H1 (cell line): ENCODE measurements at regions not wholly inside any gene's neighbourhood (a gene's known extent, or its start where the extent isn't known, plus 50 kb on each side); places are given as distances from the start of the nearest gene placed in this dataset.

Experiments
- CTCF ChIA-PET: fragments of 300-600 bp; sonication (Branson Sonifier 250); formaldehyde crosslinking; loops from one replicate; lab custom pipeline; 2021; ENCODE audit not compliant: partially characterized antibody; lab: Charles Lee
- POLR2A ChIA-PET: fragments of 300-600 bp; sonication (Branson Sonifier 250); formaldehyde crosslinking; loops from one replicate; lab custom pipeline; 2021; ENCODE audit warnings: inconsistent platforms; ENCODE audit not compliant: partially characterized antibody; lab: Charles Lee
- DNase-seq, 2 experiments: peaks; one replicate each; pipeline versions ENCODE4 v3.0.0 to v3.0.0-alpha.2; 2010 to 2022; ENCODE audit warnings: low spot score in 2 of 2, low read depth in 1 of 2, mixed read lengths in 1 of 2
- FAIRE-seq: peaks from 2 replicates; lab custom pipeline; 2011; peaks lifted over from hg19 to GRCh38; lab: Jason Lieb, UNC
- H2AFZ ChIP-seq: 2 replicates; pipeline ENCODE4 v1.8.1; 2012; ENCODE audit warnings: low read length, inconsistent platforms
- H2AK5ac ChIP-seq: 2 replicates; pipeline ENCODE4 v1.6.1; 2013; ENCODE audit warnings: low read depth, low read length
- H2BK120ac ChIP-seq: replicated peaks from 2 replicates; pipeline ENCODE3; 2013; ENCODE audit warnings: low read depth, low read length, inconsistent platforms
- H2BK12ac ChIP-seq: 2 replicates; pipeline ENCODE4 v1.6.1; 2013; ENCODE audit warnings: low read depth, low read length
- H2BK15ac ChIP-seq: 2 replicates; pipeline ENCODE4 v1.6.1; 2013; ENCODE audit warnings: low read length
- H2BK20ac ChIP-seq: 2 replicates; pipeline ENCODE4 v1.6.1; 2013; ENCODE audit warnings: low read length
- H2BK5ac ChIP-seq: 2 replicates; pipeline ENCODE4 v1.6.1; 2013; ENCODE audit warnings: low read depth, low read length
- H3K14ac ChIP-seq: 2 replicates; pipeline ENCODE4 v1.6.1; 2013; ENCODE audit warnings: inconsistent platforms; ENCODE audit not compliant: insufficient read length
- H3K18ac ChIP-seq: 2 replicates; pipeline ENCODE4 v1.6.1; 2013; ENCODE audit warnings: low read length; ENCODE audit errors: extremely low read depth
- H3K23ac ChIP-seq: 2 replicates; pipeline ENCODE4 v1.6.1; 2013; ENCODE audit warnings: inconsistent platforms; ENCODE audit not compliant: insufficient read length
- H3K23me2 ChIP-seq: 2 replicates; pipeline ENCODE4 v1.6.1; 2013; ENCODE audit warnings: low read depth, low read length
- H3K27ac ChIP-seq: 2 replicates; pipeline ENCODE4 v1.6.1; 2011; ENCODE audit warnings: low read depth, low read length, inconsistent platforms
- H3K27me3 ChIP-seq, 4 experiments: replicated peaks in 1 of 4; 1 replicate in 1 of 4; 2 replicates in 3 of 4; pipeline versions ENCODE4 v1.6.1 to v1.8.1; 2011 to 2013; ENCODE audit warnings: low read length in 3 of 4, mild to moderate bottlenecking in 3 of 4, inconsistent platforms in 2 of 4, mixed read lengths in 2 of 4, moderate library complexity in 1 of 4; ENCODE audit not compliant: control insufficient read depth in 3 of 4, insufficient read depth in 3 of 4; ENCODE audit errors: extremely low read depth in 1 of 4
- H3K36me3 ChIP-seq, 4 experiments: 2 replicates each; pipeline versions ENCODE4 v1.6.1 to v1.8.1; 2011 to 2013; ENCODE audit warnings: mild to moderate bottlenecking in 4 of 4, low read length in 3 of 4, moderate library complexity in 2 of 4, control low read depth in 1 of 4, inconsistent platforms in 1 of 4; ENCODE audit not compliant: insufficient read depth in 4 of 4, control insufficient read depth in 2 of 4
- H3K4ac ChIP-seq: replicated peaks from 2 replicates; pipeline ENCODE3; 2013; ENCODE audit warnings: low read length, low read depth, mixed read lengths, inconsistent platforms; ENCODE audit not compliant: insufficient read length
- H3K4me1 ChIP-seq, 4 experiments: replicated peaks in 1 of 4; 1 replicate in 1 of 4; 2 replicates in 3 of 4; pipeline versions ENCODE4 v1.6.1 to v1.8.1; 2011 to 2013; ENCODE audit warnings: low read length in 3 of 4, inconsistent platforms in 2 of 4, mixed read lengths in 1 of 4; ENCODE audit not compliant: insufficient read depth in 4 of 4, control insufficient read depth in 3 of 4
- H3K4me2 ChIP-seq, 2 experiments: 2 replicates each; pipeline versions ENCODE4 v1.6.1 to v1.8.1; 2011 to 2013; ENCODE audit warnings: low read depth in 2 of 2, low read length in 2 of 2, control low read depth in 1 of 2, inconsistent platforms in 1 of 2, mild to moderate bottlenecking in 1 of 2; ENCODE audit not compliant: insufficient read depth in 1 of 2
- H3K4me3 ChIP-seq, 4 experiments: fragments of 200-600, 300-600 bp in 1 of 4; sonication (generic), shearing (Covaris generic), sonication (Bioruptor Twin) in 1 of 4; 2 replicates each; pipeline versions ENCODE4 v1.5.1 to v1.8.1; 2011 to 2016; ENCODE audit warnings: low read length in 4 of 4, low read depth in 3 of 4, control low read depth in 2 of 4, inconsistent platforms in 2 of 4, mild to moderate bottlenecking in 2 of 4, mixed read lengths in 1 of 4, moderate library complexity in 1 of 4; ENCODE audit not compliant: insufficient read depth in 2 of 4; ENCODE audit errors: extremely low read depth in 1 of 4
- H3K56ac ChIP-seq: replicated peaks from 2 replicates; pipeline ENCODE3; 2013; ENCODE audit warnings: low read depth, mild to moderate bottlenecking, mixed read lengths, low read length, inconsistent platforms; ENCODE audit not compliant: insufficient read length
- H3K79me1 ChIP-seq: 2 replicates; pipeline ENCODE4 v1.6.1; 2013; ENCODE audit warnings: low read depth, low read length, control low read depth
- H3K79me2 ChIP-seq, 2 experiments: 2 replicates each; pipeline versions ENCODE4 v1.6.1 to v1.8.1; 2012 to 2013; ENCODE audit warnings: low read length in 2 of 2, mild to moderate bottlenecking in 2 of 2, inconsistent platforms in 1 of 2; ENCODE audit not compliant: insufficient read depth in 2 of 2, control insufficient read depth in 1 of 2
- H3K9ac ChIP-seq, 4 experiments: replicated peaks in 1 of 4; 1 replicate in 1 of 4; 2 replicates in 3 of 4; pipeline versions ENCODE4 v1.6.1 to v1.8.1; 2011 to 2013; ENCODE audit warnings: low read depth in 3 of 4, low read length in 3 of 4, control low read depth in 2 of 4, mild to moderate bottlenecking in 2 of 4, moderate library complexity in 2 of 4, inconsistent platforms in 1 of 4; ENCODE audit errors: extremely low read depth in 1 of 4
- H3K9me3 ChIP-seq, 2 experiments: 2 replicates each; pipeline versions ENCODE4 v1.6.1 to v1.8.1; 2012 to 2013; ENCODE audit warnings: mild to moderate bottlenecking in 2 of 2, moderate library complexity in 2 of 2, control low read depth in 1 of 2, inconsistent platforms in 1 of 2, low read depth in 1 of 2, low read length in 1 of 2, mixed read lengths in 1 of 2; ENCODE audit not compliant: insufficient read depth in 2 of 2
- H4K20me1 ChIP-seq, 2 experiments: replicated peaks in 1 of 2; 2 replicates each; pipeline versions ENCODE3 to v1.8.1; 2011 to 2013; ENCODE audit warnings: inconsistent platforms in 2 of 2, low read length in 2 of 2, mild to moderate bottlenecking in 1 of 2; ENCODE audit not compliant: insufficient read depth in 2 of 2, control insufficient read depth in 1 of 2
- H4K5ac ChIP-seq: 2 replicates; pipeline ENCODE4 v1.6.1; 2013; ENCODE audit warnings: low read length, low read depth, mixed read lengths, inconsistent platforms; ENCODE audit not compliant: insufficient read length
- H4K8ac ChIP-seq: 2 replicates; pipeline ENCODE4 v1.8.0; 2013; ENCODE audit warnings: mild to moderate bottlenecking, moderate library complexity, low read length, inconsistent platforms; ENCODE audit not compliant: insufficient read depth; ENCODE audit errors: extremely low read depth
- H4K91ac ChIP-seq: replicated peaks from 2 replicates; pipeline ENCODE3; 2013; ENCODE audit warnings: low read length, mixed read lengths, inconsistent platforms; ENCODE audit not compliant: insufficient read length
- BACH1 ChIP-seq: IDR thresholded peaks from 2 replicates; pipeline ENCODE4 v1.6.1; 2012; ENCODE audit warnings: low read length, improper control_type of control experiment
- KDM4A ChIP-seq: IDR thresholded peaks from one replicate; pipeline ENCODE4 v1.7.1; 2012; ENCODE audit warnings: low read depth, mild to moderate bottlenecking, moderate library complexity, low read length, inconsistent platforms; ENCODE audit not compliant: severe bottlenecking
- MAFK ChIP-seq: IDR thresholded peaks from 2 replicates; pipeline ENCODE4 v1.6.1; 2012; ENCODE audit warnings: low read depth, mild to moderate bottlenecking, improper control_type of control experiment, low read length
- POLR2AphosphoS5 ChIP-seq: IDR thresholded peaks from 2 replicates; pipeline ENCODE4 v1.6.1; 2011; ENCODE audit warnings: low read depth, low read length
- WGBS, 2 experiments: shearing (Covaris generic) in 1 of 2; methylation state at CpG; one replicate each; pipeline versions ENCODE4 v1.1.6 to v1.1.7; 2013 to 2015; ENCODE audit warnings: low lambda C conversion rate in 2 of 2, mixed read lengths in 2 of 2, inconsistent platforms in 1 of 2, low coverage in 1 of 2, missing lambda C conversion rate in 1 of 2; ENCODE audit not compliant: insufficient replicate concordance in 2 of 2, insufficient coverage in 1 of 2, insufficient read length in 1 of 2; ENCODE audit errors: extremely low coverage in 1 of 2, missing lambda C conversion rate in 1 of 2; 5-methylcytosine and 5-hydroxymethylcytosine counted together
- TF ChIP-seq, protein P1 (sequence below): IDR thresholded peaks from 2 replicates; pipeline ENCODE4 v1.6.1; 2012; ENCODE audit warnings: inconsistent platforms

DNA sequence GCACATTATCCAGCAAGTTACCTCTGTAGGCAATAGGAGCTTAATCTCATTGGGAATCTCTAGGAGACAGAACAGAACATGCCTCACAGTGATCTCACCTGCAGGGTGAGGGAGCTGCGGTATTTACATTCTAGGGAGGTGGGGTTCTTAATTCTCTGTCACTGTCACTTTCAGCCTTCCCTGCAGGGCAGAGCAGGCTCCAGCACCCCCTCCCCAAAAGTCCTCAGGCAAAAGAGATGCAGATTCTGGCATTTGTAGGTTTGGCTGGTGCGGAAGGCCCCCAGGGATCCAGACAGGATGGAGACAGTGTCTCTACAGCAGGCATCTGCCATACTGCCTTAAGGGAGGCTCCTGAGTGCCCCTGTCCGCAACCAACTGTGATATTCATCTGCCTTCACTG, 166.4 kb upstream of the ATP6AP2 start:
- Histone ChIP-seq H3K18ac (no peak overlapping the region), H3K23ac (no peak overlapping the region), H3K14ac (no peak overlapping the region), H3K9ac (no peak overlapping the region), H2BK120ac (no peak overlapping the region), H4K5ac (no peak overlapping the region), H2BK5ac (no peak overlapping the region)
- POLR2A ChIA-PET, result no interaction called here
- TF ChIP-seq, protein P1, sequence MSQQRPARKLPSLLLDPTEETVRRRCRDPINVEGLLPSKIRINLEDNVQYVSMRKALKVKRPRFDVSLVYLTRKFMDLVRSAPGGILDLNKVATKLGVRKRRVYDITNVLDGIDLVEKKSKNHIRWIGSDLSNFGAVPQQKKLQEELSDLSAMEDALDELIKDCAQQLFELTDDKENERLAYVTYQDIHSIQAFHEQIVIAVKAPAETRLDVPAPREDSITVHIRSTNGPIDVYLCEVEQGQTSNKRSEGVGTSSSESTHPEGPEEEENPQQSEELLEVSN, result no peak
- TF ChIP-seq POLR2AphosphoS5, result no peak
- TF ChIP-seq BACH1, result no peak
- no peak for TF ChIP-seq MAFK
- TF ChIP-seq KDM4A, result no peak
- TF ChIP-seq, all 59 proteins: peak for 0
- Histone ChIP-seq H4K8ac (no peak overlapping the region), H2AK5ac (no peak overlapping the region), H3K23me2 (no peaks in the 10 kb centered on the region), H3K4ac (no peak overlapping the region), H2BK20ac (no peak overlapping the region), H3K27ac (no peak overlapping the region), H3K56ac (no peak overlapping the region), H3K4me2 (no peak overlapping the region), H2BK15ac (no peak overlapping the region), H3K4me3 (no peak overlapping the region), H3K79me1 (no peaks in the 10 kb centered on the region), H3K4me1 (no peaks in the 10 kb centered on the region; a peak in 1 of 7 replicates), H2BK12ac (no peak overlapping the region), H3K79me2 (no peaks in the 10 kb centered on the region), H4K20me1 (no peaks in the 10 kb centered on the region), H4K91ac (no peak overlapping the region), H3K9me3 (no peaks in the 10 kb centered on the region), H3K36me3 (no peaks in the 10 kb centered on the region), H3K27me3 (no peaks in the 10 kb centered on the region), H2AFZ (no peak overlapping the region)
- CTCF ChIA-PET, result interaction anchor here (1.3 kb wide), 1 partner anchor 54 kb away, joined by 8 read pairs; no protein-coding TSS in a partner anchor
- FAIRE-seq (no peak), DNase-seq (no peak)
- WGBS, 2 experiments, result 60% methylated on average over 1 of the region's 3 CpGs; no CpG with 5 or more reads in 1 of the 2 experiments
